ENCODE measurements at regions not wholly inside any gene's neighbourhood (a gene's known extent, or its start where the extent isn't known, plus 50 kb on each side); places are given as distances from the start of the nearest gene placed in this dataset.

DNA sequence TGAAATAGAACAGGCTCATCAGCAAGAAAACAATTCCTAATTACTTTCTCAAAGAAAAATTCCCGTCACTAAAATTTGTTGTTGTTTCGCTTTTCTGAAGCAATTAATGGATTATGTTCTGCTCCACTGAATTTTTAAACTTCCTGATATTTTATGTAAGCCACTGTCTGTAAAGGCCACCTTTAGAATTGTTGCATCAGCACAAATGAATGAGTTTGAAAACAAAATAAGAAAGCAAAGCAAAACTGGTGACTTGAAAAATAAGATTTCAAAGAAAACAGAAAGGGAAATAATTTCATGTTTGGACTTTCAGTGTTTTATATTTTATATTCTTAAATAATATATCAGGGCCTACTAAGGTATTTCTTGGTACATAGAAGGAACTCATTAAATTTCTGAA lies 636.3 kb upstream of the TYRP1 start:
- Histone ChIP-seq H3K27me3 (no peaks in the 10 kb centered on the region), H3K27ac (no peak overlapping the region), H3K36me3 (no peaks in the 10 kb centered on the region), H3K9me3 (peaks cover 0 to 6% (median 0%) of the 10 kb centered on the region in 4 donors), H3K4me1 (no peaks in the 10 kb centered on the region), H3K4me3 (no peak overlapping the region)
- no peak for TF ChIP-seq POLR2A (IDR thresholded peaks at IDR 0.05)
- TF ChIP-seq, protein P1, sequence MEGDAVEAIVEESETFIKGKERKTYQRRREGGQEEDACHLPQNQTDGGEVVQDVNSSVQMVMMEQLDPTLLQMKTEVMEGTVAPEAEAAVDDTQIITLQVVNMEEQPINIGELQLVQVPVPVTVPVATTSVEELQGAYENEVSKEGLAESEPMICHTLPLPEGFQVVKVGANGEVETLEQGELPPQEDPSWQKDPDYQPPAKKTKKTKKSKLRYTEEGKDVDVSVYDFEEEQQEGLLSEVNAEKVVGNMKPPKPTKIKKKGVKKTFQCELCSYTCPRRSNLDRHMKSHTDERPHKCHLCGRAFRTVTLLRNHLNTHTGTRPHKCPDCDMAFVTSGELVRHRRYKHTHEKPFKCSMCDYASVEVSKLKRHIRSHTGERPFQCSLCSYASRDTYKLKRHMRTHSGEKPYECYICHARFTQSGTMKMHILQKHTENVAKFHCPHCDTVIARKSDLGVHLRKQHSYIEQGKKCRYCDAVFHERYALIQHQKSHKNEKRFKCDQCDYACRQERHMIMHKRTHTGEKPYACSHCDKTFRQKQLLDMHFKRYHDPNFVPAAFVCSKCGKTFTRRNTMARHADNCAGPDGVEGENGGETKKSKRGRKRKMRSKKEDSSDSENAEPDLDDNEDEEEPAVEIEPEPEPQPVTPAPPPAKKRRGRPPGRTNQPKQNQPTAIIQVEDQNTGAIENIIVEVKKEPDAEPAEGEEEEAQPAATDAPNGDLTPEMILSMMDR (IDR thresholded peaks at IDR 0.05), result no peak
- DNase-seq, result no peak

DNA sequence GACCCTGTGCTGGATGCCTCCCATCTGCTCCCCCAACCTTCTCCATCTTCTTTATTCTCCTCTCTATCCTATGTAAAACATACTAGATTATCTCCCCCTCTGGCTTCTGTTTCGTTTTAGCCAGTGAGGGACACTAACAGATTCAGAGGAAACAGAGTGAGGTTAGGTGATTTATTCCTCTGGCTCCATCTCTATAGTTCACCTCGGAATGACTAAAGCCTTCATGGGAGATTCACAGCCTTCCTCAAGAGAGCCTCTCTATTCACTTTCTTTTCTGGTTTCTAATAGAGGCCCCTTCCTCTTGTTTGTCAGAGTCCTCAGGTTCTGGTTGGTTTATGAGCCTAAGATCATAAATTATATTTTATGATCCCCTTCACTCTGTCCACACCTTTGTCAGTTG lies 633.1 kb upstream of the TYRP1 start:
- H3K27me3 ChIP-seq, result no peaks in the 10 kb centered on the region
- H3K9me3 ChIP-seq, result peaks cover 0 to 3% (median 0%) of the 10 kb centered on the region in 4 donors
- H3K4me3 ChIP-seq, result no peak overlapping the region
- H3K4me1 ChIP-seq, result no peaks in the 10 kb centered on the region
- no peak for DNase-seq
- no peak overlapping the region for H3K27ac ChIP-seq
- TF ChIP-seq POLR2A (IDR thresholded peaks at IDR 0.05), result no peak
- TF ChIP-seq, protein P1 (IDR thresholded peaks at IDR 0.05), result no peak
- no peaks in the 10 kb centered on the region for H3K36me3 ChIP-seq

DNA sequence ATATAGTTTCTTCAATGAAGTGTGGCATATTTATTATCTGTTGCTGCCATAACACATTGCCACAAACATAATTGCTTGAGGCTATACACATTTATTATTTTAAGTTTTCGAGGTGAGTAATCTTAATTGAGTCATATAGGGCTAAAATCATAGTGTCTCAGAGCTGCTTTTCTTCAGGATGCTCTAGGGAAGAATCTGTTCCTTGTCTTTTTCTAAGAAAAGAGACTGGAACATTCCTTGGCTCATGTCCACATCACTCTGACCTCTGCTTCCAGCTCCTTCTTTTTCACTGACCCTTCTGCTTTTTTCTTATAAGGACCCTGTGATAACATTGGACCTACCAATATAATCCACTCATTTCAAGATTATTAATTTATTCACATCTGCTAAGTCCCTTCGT lies 632.4 kb upstream of the TYRP1 start:
- TF ChIP-seq POLR2A (IDR thresholded peaks at IDR 0.05), result no peak
- no peak overlapping the region for H3K27ac ChIP-seq
- no peak for DNase-seq
- no peaks in the 10 kb centered on the region for H3K27me3 ChIP-seq
- no peaks in the 10 kb centered on the region for H3K36me3 ChIP-seq
- H3K4me3 ChIP-seq, result no peak overlapping the region
- no peaks in the 10 kb centered on the region for H3K4me1 ChIP-seq
- no peaks in the 10 kb centered on the region for H3K9me3 ChIP-seq

DNA sequence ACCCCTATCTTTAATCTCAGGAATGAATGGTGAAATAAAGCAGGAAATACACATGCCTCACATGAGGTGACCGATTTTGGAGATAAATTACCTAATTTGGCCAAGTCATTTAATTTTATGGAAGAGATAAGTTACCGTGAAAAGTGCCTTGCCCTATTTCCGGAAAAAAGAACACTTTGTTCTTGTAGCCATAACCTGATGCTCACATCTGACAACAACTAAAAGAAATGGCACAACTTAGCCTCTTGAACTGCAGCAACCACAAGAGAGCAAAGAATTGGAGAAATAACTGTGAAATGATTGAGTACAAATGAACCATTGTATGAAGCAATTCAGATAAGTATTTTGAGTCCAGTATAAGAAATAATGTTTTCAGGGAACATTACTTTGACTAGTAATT lies 628.1 kb upstream of the TYRP1 start:
- no peak overlapping the region for H3K27ac ChIP-seq
- H3K36me3 ChIP-seq, result no peaks in the 10 kb centered on the region
- no peaks in the 10 kb centered on the region for H3K9me3 ChIP-seq
- DNase-seq, result no peak
- no peaks in the 10 kb centered on the region for H3K27me3 ChIP-seq
- H3K4me1 ChIP-seq, result no peaks in the 10 kb centered on the region
- TF ChIP-seq, protein P1 (IDR thresholded peaks at IDR 0.05), result no peak
- TF ChIP-seq POLR2A (IDR thresholded peaks at IDR 0.05), result no peak
- no peak overlapping the region for H3K4me3 ChIP-seq

DNA sequence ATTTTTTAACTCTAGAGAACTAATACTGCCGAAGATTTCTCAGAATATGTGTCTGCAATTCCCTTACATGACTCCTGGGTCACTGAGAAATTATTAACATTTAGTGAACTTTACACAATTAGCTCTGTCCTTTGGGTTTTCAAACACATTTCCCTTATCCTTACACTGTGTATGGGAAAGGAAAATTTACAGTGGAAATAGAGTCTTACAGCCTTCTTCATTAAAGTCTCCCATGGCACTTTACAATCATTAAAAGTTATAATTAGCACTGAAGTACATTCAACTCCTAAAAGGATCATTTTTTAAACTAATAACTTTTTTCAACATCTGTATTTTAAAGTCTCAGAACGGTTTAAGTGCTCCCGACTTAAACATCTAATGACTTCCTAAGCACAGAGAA lies 627.5 kb upstream of the TYRP1 start:
- Histone ChIP-seq H3K4me3 (no peak overlapping the region), H3K27me3 (no peaks in the 10 kb centered on the region), H3K4me1 (no peaks in the 10 kb centered on the region), H3K9me3 (no peaks in the 10 kb centered on the region), H3K27ac (no peak overlapping the region), H3K36me3 (no peaks in the 10 kb centered on the region)
- TF ChIP-seq, protein P1 (IDR thresholded peaks at IDR 0.05), result no peak
- no peak for DNase-seq

DNA sequence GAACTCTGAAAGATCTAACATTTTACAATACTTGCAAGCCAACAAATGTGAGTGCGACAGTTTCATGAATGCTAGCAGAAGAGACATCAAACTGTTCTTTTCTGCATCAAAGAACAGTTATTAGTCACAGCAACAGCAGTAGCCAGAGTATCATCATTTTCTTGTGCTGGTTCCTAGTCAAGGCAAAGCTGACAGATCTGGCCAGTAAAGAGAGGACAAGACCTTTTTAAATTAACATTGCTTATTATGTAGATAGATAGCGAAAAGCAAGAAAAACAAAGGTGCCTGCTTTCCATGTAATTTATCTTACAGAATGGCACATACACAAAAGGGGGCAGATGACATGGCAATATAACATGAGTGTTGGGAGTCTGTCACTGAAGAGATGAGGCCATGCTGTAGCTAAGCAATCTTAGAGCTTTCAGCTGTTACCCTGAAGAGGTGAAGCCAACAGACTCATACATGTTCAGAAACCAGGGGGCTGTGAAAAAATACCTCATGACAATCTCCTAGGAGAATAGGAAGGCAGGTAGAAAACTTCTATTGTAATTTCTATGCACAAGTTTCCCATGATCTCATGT lies 626.6 kb upstream of the TYRP1 start:
- DNase-seq, result no peak
- H3K27ac ChIP-seq, result no peak overlapping the region
- H3K9me3 ChIP-seq, result no peaks in the 10 kb centered on the region
- no peak for TF ChIP-seq POLR2A (IDR thresholded peaks at IDR 0.05)
- TF ChIP-seq, protein P1 (IDR thresholded peaks at IDR 0.05), result no peak
- H3K4me3 ChIP-seq, result no peak overlapping the region
- no peaks in the 10 kb centered on the region for H3K36me3 ChIP-seq
- H3K4me1 ChIP-seq, result no peaks in the 10 kb centered on the region
- no peaks in the 10 kb centered on the region for H3K27me3 ChIP-seq
